ENCODE measurements at regions not wholly inside any gene's neighbourhood (a gene's known extent, or its start where the extent isn't known, plus 50 kb on each side); places are given as distances from the start of the nearest gene placed in this dataset.

DNA sequence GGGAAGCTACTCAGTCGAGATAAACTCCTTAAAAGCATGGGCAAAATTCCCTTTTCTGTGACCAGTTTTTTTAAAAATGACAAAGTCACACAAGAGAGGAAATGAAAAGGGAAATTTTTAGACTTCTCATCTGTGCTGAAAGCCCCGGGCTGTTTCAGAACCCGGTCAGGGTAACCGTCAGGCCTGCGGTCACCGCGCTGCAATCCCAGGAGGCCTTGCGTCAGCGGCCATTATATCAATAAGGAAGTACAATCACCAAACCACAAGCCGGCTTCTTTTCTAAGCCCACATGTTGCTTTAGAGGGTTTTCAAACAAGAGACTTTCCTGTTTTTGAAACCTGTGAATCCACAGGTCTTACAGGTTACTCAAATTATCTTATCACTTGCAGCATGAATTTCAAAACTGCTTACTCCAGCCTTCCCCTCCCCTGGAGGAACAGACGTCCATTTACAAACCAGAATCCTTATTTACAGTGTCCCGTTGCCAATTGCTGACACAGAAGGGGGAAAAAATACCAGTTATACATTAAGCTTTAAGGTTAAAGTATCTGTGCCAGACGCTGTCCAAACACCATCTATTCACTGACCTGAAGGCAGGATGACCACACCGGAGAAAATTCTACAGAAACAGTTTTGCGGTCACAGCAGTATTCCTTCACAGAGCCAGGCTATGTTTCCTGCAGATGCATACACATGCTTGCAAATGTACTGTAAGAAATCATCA is 165.3 kb downstream of the TOMM20 start (continued):
- TF ChIP-seq, protein P1, sequence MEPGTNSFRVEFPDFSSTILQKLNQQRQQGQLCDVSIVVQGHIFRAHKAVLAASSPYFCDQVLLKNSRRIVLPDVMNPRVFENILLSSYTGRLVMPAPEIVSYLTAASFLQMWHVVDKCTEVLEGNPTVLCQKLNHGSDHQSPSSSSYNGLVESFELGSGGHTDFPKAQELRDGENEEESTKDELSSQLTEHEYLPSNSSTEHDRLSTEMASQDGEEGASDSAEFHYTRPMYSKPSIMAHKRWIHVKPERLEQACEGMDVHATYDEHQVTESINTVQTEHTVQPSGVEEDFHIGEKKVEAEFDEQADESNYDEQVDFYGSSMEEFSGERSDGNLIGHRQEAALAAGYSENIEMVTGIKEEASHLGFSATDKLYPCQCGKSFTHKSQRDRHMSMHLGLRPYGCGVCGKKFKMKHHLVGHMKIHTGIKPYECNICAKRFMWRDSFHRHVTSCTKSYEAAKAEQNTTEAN (CRISPR knock-in tag; conservative IDR thresholded peaks at IDR 0.05) = peak; percentile 77
- TF ChIP-seq ISL2 (CRISPR knock-in tag; IDR thresholded peaks at IDR 0.05) = peak; percentile 98
- TF ChIP-seq ZNF720 (CRISPR knock-in tag; IDR thresholded peaks at IDR 0.05) = no peak
- TF ChIP-seq, protein P2, sequence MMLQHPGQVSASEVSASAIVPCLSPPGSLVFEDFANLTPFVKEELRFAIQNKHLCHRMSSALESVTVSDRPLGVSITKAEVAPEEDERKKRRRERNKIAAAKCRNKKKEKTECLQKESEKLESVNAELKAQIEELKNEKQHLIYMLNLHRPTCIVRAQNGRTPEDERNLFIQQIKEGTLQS (CRISPR knock-in tag; IDR thresholded peaks at IDR 0.05) = peak; percentile 24; the same call in 1 of the 2 replicates
- no peak for TF ChIP-seq HIVEP1 (CRISPR knock-in tag; IDR thresholded peaks at IDR 0.05)
- TF ChIP-seq, protein P3, sequence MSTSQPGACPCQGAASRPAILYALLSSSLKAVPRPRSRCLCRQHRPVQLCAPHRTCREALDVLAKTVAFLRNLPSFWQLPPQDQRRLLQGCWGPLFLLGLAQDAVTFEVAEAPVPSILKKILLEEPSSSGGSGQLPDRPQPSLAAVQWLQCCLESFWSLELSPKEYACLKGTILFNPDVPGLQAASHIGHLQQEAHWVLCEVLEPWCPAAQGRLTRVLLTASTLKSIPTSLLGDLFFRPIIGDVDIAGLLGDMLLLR (CRISPR knock-in tag; IDR thresholded peaks at IDR 0.05) = no peak
- TF ChIP-seq, protein P4, sequence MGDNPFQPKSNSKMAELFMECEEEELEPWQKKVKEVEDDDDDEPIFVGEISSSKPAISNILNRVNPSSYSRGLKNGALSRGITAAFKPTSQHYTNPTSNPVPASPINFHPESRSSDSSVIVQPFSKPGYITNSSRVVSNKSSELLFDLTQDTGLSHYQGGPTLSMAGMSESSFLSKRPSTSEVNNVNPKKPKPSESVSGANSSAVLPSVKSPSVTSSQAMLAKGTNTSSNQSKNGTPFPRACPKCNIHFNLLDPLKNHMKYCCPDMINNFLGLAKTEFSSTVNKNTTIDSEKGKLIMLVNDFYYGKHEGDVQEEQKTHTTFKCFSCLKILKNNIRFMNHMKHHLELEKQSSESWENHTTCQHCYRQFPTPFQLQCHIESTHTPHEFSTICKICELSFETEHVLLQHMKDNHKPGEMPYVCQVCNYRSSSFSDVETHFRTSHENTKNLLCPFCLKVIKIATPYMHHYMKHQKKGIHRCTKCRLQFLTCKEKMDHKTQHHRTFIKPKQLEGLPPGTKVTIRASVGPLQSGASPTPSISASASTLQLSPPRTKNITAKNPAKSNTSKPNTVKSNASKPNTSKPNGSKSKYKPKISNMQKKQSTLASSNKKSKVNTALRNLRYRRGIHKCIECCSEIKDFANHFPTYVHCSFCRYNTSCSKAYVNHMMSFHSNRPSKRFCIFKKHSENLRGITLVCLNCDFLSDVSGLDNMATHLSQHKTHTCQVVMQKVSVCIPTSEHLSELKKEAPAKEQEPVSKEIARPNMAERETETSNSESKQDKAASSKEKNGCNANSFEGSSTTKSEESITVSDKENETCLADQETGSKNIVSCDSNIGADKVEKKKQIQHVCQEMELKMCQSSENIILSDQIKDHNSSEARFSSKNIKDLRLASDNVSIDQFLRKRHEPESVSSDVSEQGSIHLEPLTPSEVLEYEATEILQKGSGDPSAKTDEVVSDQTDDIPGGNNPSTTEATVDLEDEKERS (CRISPR knock-in tag; IDR thresholded peaks at IDR 0.05) = 0 out of 2 replicates have a peak, but pooled peaks have one; percentile 21
- no peak for TF ChIP-seq KAT7 (CRISPR knock-in tag; IDR thresholded peaks at IDR 0.05; ENCODE audit: borderline replicate concordance)
- TF ChIP-seq, protein P5, sequence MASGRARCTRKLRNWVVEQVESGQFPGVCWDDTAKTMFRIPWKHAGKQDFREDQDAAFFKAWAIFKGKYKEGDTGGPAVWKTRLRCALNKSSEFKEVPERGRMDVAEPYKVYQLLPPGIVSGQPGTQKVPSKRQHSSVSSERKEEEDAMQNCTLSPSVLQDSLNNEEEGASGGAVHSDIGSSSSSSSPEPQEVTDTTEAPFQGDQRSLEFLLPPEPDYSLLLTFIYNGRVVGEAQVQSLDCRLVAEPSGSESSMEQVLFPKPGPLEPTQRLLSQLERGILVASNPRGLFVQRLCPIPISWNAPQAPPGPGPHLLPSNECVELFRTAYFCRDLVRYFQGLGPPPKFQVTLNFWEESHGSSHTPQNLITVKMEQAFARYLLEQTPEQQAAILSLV (CRISPR knock-in tag; IDR thresholded peaks at IDR 0.05; ENCODE audit: borderline replicate concordance) = no peak
- TF ChIP-seq ZNF674 (CRISPR knock-in tag; IDR thresholded peaks at IDR 0.05; ENCODE audit: low read depth) = no peak
- peak; percentile 55; the same call in 1 of the 2 replicates for TF ChIP-seq ZNF331 (CRISPR knock-in tag; IDR thresholded peaks at IDR 0.05)
- TF ChIP-seq SMARCC2 (IDR thresholded peaks at IDR 0.05) = no peak
- TF ChIP-seq SNRNP70 (IDR thresholded peaks at IDR 0.05; ENCODE audit: low read depth, low read length) = no peak
- no peak for TF ChIP-seq SP4 (CRISPR knock-in tag; IDR thresholded peaks at IDR 0.05)
- peak; percentile 65 for TF ChIP-seq THAP11 (CRISPR knock-in tag; IDR thresholded peaks at IDR 0.05)
- TF ChIP-seq TOE1 (CRISPR knock-in tag; IDR thresholded peaks at IDR 0.05) = no peak
- TF ChIP-seq, protein P6, sequence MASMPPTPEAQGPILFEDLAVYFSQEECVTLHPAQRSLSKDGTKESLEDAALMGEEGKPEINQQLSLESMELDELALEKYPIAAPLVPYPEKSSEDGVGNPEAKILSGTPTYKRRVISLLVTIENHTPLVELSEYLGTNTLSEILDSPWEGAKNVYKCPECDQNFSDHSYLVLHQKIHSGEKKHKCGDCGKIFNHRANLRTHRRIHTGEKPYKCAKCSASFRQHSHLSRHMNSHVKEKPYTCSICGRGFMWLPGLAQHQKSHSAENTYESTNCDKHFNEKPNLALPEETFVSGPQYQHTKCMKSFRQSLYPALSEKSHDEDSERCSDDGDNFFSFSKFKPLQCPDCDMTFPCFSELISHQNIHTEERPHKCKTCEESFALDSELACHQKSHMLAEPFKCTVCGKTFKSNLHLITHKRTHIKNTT (CRISPR knock-in tag; IDR thresholded peaks at IDR 0.05) = no peak
- peak; percentile 23; the same call in 1 of the 2 replicates for TF ChIP-seq TAF1 (CRISPR knock-in tag; IDR thresholded peaks at IDR 0.05)
- no peak for TF ChIP-seq ZNF652 (CRISPR knock-in tag; IDR thresholded peaks at IDR 0.05; ENCODE audit: borderline replicate concordance, low read depth)
- no peak for TF ChIP-seq ASH2L (IDR thresholded peaks at IDR 0.05; ENCODE audit: insufficient read length, low read depth, low read length)
- peak; percentile 57; the same call in 1 of the 2 replicates for TF ChIP-seq ZNF746 (CRISPR knock-in tag; IDR thresholded peaks at IDR 0.05)
- peak; percentile 96 for TF ChIP-seq FOXA3 (CRISPR knock-in tag; IDR thresholded peaks at IDR 0.05)
- no peak for TF ChIP-seq POGZ (CRISPR knock-in tag; IDR thresholded peaks at IDR 0.05)
